SU-DHL-6 (cell line): ENCODE measurements at regions not wholly inside any gene's neighbourhood (a gene's known extent, or its start where the extent isn't known, plus 50 kb on each side); places are given as distances from the start of the nearest gene placed in this dataset.

ENCODE experiments used
- CTCF ChIP-seq: fragments of 200-600 bp; sonication (generic); IDR thresholded peaks from one replicate; pipeline ENCODE4 v1.5.1; 2017; ENCODE audit warnings: antibody characterized with exemption, mild to moderate bottlenecking, low read length, moderate library complexity; ENCODE audit not compliant: insufficient read depth, poor library complexity, severe bottlenecking
- EZH2phosphoT487 ChIP-seq: fragments of 200-600 bp; sonication (generic), shearing (Covaris generic); conservative IDR thresholded peaks from 2 replicates; pipeline ENCODE4 v1.6.1; 2018; ENCODE audit warnings: mild to moderate bottlenecking, antibody characterized with exemption, low read length, moderate library complexity, mixed read lengths

GRCh38 chr13:22047082-22047784, 376.4 kb downstream of the FGF9 start:
- no peak for TF ChIP-seq CTCF
- TF ChIP-seq EZH2phosphoT487 = no peak
